ENCODE measurements at regions not wholly inside any gene's neighbourhood (a gene's known extent, or its start where the extent isn't known, plus 50 kb on each side); places are given as distances from the start of the nearest gene placed in this dataset.
"Not testable (repeated sequence)": the region's sequence is repeated elsewhere in the genome, so short reads cannot be mapped to it uniquely, and the experiment has no call there.

DNA sequence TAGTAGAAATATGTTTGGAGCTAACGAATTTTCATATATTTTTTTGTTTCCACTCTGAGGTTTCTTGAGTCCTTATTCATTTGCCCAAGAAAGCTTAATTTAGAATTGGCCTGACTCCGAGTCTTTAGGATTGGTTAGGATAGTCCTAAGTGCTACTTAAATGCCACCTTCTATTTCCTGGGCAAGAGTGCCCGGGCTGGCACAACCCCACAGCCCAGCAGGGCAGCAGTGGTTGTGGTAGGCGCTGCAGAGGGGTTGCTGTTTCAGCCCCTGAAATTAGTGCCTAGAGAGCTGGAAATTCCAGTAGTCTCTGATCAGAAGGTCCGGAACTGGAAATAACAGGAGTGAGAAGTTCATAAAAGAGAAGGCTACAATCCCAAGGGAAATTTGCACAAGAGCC is 139.4 kb upstream of the TENT5A start:
- DNase-seq (peak in 1 of 5 donors; percentile 37), ATAC-seq (no peak)
- H3K27me3 ChIP-seq = no peaks in the 10 kb centered on the region
- intact Hi-C loops (cut with DNase I) = loop anchor here in 2 of 10 donors (10.0 kb wide), 2 partner anchors 57 to 283 kb away; no protein-coding TSS in a partner anchor
- peaks cover 0 to 42% (median 13%) of the 10 kb centered on the region in 12 donors for H3K4me1 ChIP-seq
- H3K9me3 ChIP-seq = no peaks in the 10 kb centered on the region
- TF ChIP-seq POLR2A (IDR thresholded peaks at IDR 0.05) = no peak
- TF ChIP-seq, protein P1, sequence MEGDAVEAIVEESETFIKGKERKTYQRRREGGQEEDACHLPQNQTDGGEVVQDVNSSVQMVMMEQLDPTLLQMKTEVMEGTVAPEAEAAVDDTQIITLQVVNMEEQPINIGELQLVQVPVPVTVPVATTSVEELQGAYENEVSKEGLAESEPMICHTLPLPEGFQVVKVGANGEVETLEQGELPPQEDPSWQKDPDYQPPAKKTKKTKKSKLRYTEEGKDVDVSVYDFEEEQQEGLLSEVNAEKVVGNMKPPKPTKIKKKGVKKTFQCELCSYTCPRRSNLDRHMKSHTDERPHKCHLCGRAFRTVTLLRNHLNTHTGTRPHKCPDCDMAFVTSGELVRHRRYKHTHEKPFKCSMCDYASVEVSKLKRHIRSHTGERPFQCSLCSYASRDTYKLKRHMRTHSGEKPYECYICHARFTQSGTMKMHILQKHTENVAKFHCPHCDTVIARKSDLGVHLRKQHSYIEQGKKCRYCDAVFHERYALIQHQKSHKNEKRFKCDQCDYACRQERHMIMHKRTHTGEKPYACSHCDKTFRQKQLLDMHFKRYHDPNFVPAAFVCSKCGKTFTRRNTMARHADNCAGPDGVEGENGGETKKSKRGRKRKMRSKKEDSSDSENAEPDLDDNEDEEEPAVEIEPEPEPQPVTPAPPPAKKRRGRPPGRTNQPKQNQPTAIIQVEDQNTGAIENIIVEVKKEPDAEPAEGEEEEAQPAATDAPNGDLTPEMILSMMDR (IDR thresholded peaks at IDR 0.05) = no peak
- H3K27ac ChIP-seq = no peak overlapping the region
- H3K4me3 ChIP-seq = no peak overlapping the region
- no peaks in the 10 kb centered on the region for H3K36me3 ChIP-seq
- 70 to 81% (median 78%) methylated on average over 5 of the region's 5 CpGs for WGBS, 4 donors

DNA sequence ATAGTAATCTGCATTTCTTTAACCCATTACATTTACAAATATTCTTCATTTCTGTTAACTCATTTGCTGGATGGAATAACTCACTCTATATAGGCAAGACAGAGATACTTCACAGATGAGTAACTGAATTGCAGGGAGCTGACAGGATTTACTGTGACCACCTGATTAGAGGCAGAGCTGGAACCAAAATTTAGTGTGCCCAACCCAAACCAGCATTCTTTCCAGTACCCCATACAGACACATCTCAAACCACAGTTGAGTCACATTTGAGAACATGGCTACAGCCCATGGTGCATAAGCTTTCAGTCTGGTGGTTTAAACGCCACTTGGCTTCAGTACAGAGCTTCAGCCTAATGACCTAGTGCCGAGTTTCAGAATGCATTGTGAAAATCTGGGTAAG is 138.4 kb upstream of the TENT5A start:
- intact Hi-C loops (cut with DNase I) = loop anchor here in 2 of 10 donors (10.0 kb wide), 2 partner anchors 56 to 284 kb away; no protein-coding TSS in a partner anchor
- H3K27me3 ChIP-seq = no peaks in the 10 kb centered on the region
- no peak overlapping the region for H3K27ac ChIP-seq
- H3K4me3 ChIP-seq = no peak overlapping the region
- ATAC-seq (no peak), DNase-seq (no peak)
- peaks cover 0 to 38% (median 13%) of the 10 kb centered on the region in 12 donors for H3K4me1 ChIP-seq
- H3K36me3 ChIP-seq = no peaks in the 10 kb centered on the region
- TF ChIP-seq, protein P1 (IDR thresholded peaks at IDR 0.05) = no peak
- no peak for TF ChIP-seq POLR2A (IDR thresholded peaks at IDR 0.05)
- 77 to 91% (median 84%) methylated on average over 2 of the region's 2 CpGs for WGBS, 4 donors
- no peaks in the 10 kb centered on the region for H3K9me3 ChIP-seq

DNA sequence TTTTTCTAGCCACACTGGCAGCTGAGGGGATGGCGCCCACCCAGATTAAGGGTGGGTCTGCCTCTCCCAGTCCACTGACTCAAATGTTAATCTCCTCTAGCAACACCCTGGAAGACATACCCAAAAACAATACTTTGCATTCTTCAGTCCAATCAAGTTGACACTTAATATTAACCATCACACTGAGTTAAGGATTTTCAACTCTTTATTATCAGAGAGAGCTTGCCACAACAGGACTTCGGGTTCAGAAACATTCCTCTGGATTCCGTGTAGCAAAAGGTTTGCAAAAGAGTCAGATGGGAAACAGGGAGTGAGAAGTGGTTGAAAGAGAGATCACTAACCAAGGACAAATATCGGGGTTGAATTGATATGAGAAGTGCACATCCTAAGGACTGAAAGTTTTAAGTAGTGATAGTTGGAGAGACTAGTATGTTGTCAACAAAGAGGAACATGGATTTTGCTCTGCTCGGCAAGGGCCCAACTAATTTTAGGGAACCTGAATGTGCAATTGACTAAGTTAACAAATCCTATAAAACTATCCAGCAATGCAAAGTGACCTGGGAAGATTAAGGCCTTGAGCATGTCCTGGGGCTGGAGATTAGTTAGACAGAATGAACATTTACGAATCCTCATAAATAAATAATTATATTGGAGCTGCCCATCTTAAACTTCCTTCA is 137.0 kb upstream of the TENT5A start:
- TF ChIP-seq POLR2A (IDR thresholded peaks at IDR 0.05) = no peak
- TF ChIP-seq, protein P1 (IDR thresholded peaks at IDR 0.05) = no peak
- Histone ChIP-seq H3K4me1 (peaks cover 0 to 25% (median 6%) of the 10 kb centered on the region in 12 donors), H3K36me3 (no peaks in the 10 kb centered on the region), H3K27me3 (no peaks in the 10 kb centered on the region), H3K4me3 (no peak overlapping the region), H3K27ac (no peak overlapping the region), H3K9me3 (no peaks in the 10 kb centered on the region)
- DNase-seq (no peak), ATAC-seq (no peak)
- WGBS, 4 donors = 55 to 67% (median 60%) methylated on average over 6 of the region's 6 CpGs
- intact Hi-C loops (cut with DNase I) = loop anchor here in 2 of 10 donors (10.0 kb wide), 2 partner anchors 55 to 285 kb away; no protein-coding TSS in a partner anchor

DNA sequence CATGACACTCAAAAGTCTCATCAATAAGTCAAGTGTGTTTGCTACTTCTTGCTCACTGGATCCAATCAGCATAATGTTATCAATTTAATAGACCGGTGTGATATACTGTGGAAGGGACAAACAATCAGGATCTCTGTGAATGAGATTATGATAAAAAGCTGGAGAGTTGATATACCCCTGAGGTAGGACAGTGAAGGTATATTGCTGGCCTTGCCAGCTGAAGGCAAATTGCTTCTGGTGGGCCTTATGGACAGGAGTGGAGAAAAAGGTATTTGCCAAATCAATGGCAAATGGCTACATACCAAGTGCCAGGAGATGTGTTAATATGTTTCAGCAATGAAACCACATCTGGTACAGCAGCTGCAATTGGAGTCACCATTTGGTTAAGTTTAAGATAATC is 134.4 kb upstream of the TENT5A start:
- ATAC-seq; intact Hi-C loops (cut with DNase I); DNase-seq; H3K36me3 ChIP-seq; H3K4me3 ChIP-seq; H3K27me3 ChIP-seq; H3K4me1 ChIP-seq; H3K9me3 ChIP-seq; H3K27ac ChIP-seq: not testable (repeated sequence)
- 93 to 99% (median 95%) methylated on average over 1 of the region's 1 CpG for WGBS, 4 donors
